ENCODE measurements at regions not wholly inside any gene's neighbourhood (a gene's known extent, or its start where the extent isn't known, plus 50 kb on each side); places are given as distances from the start of the nearest gene placed in this dataset.

DNA sequence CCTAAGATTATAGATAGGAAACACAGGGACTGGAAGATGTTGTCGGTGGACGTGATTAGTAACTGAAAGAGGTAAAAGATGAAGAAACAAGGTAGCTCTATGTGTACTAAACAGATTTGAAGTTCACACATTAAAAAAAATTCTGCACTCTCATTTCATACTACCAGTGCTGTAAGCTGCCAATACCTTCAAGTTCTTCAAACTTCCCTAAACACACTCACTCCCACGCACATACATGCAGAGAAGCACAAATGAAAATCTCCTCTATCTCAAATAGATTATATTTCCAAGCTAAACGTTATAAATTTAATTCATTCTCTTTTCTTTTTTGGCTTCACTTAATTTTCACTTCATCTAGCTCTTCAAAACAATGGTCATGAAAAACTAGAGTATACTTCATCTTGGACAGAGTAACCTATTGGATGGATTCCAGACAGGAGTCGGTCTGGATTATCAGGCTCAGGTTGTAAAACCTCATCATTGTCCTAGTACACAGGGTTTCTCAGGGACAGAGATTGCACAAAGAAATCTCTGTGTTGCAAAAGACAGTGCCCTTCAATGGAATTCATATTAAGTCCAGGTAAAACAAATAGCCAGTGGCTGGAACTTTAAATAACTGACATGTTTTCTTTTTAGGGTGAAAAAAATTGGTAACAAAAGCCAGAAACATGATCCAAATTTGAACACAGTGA is 408.1 kb upstream of the ZNF385D start:
- no peak overlapping the region for H3K27ac Mint-ChIP-seq (ENCODE audit: unreplicated experiment)
- H3K4me3 Mint-ChIP-seq (ENCODE audit: unreplicated experiment), result no peak overlapping the region
- no peak for DNase-seq (ENCODE audit: low spot score)
- no peaks in the 10 kb centered on the region for H3K9me3 Mint-ChIP-seq (ENCODE audit: unreplicated experiment)
- H3K36me3 Mint-ChIP-seq (ENCODE audit: low read depth, unreplicated experiment), result no peaks in the 10 kb centered on the region
- TF ChIP-seq, protein P1, sequence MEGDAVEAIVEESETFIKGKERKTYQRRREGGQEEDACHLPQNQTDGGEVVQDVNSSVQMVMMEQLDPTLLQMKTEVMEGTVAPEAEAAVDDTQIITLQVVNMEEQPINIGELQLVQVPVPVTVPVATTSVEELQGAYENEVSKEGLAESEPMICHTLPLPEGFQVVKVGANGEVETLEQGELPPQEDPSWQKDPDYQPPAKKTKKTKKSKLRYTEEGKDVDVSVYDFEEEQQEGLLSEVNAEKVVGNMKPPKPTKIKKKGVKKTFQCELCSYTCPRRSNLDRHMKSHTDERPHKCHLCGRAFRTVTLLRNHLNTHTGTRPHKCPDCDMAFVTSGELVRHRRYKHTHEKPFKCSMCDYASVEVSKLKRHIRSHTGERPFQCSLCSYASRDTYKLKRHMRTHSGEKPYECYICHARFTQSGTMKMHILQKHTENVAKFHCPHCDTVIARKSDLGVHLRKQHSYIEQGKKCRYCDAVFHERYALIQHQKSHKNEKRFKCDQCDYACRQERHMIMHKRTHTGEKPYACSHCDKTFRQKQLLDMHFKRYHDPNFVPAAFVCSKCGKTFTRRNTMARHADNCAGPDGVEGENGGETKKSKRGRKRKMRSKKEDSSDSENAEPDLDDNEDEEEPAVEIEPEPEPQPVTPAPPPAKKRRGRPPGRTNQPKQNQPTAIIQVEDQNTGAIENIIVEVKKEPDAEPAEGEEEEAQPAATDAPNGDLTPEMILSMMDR (IDR thresholded peaks at IDR 0.05; ENCODE audit: unreplicated experiment), result no peak
- H3K27me3 Mint-ChIP-seq (ENCODE audit: unreplicated experiment), result no peaks in the 10 kb centered on the region
- peaks cover 2% of the 10 kb centered on the region for H3K4me1 Mint-ChIP-seq (ENCODE audit: unreplicated experiment)

DNA sequence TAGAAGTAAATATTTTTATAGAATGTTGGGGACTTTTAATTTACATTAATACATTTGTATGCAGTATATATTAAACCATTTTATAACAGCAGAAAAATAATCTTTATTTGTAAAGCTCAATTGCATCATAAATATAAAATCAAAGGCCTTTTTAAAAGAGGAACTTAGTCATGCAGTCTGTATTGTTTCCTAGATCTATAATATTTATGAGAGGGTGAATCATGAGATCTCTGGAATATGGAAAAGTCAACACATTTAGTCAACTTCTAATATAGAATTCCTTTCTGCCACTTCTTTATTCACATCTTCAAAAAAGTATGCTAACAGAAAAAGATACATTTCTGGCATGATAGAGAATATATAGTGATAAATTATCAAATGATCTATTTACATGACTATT is 410.3 kb upstream of the ZNF385D start:
- TF ChIP-seq, protein P1 (IDR thresholded peaks at IDR 0.05; ENCODE audit: unreplicated experiment), result no peak
- H3K27ac Mint-ChIP-seq (ENCODE audit: unreplicated experiment), result no peak overlapping the region
- H3K9me3 Mint-ChIP-seq (ENCODE audit: unreplicated experiment), result no peaks in the 10 kb centered on the region
- H3K36me3 Mint-ChIP-seq (ENCODE audit: low read depth, unreplicated experiment), result no peaks in the 10 kb centered on the region
- DNase-seq (ENCODE audit: low spot score), result no peak
- no peak overlapping the region for H3K4me3 Mint-ChIP-seq (ENCODE audit: unreplicated experiment)
- H3K27me3 Mint-ChIP-seq (ENCODE audit: unreplicated experiment), result no peaks in the 10 kb centered on the region
- peaks cover 2% of the 10 kb centered on the region for H3K4me1 Mint-ChIP-seq (ENCODE audit: unreplicated experiment)

DNA sequence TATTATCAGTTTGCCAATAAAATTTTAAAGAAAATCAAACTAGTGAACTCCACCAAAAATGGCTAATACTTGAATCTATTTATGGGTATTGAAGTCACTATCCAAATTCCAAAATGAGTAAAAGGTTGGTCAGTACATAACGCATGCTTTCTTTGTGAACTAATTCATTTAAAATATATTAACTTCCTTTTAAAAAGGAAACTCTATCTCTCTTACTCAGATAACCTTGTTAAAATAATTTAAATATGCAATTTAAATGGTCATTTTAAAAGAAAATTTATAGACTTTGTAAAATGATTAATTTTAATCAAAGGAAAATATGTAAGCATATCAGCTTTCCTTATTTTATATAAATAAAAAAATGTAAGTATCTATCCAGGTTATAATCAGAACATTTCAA is 419.4 kb upstream of the ZNF385D start:
- DNase-seq (ENCODE audit: low spot score), result no peak
- no peak overlapping the region for H3K27ac Mint-ChIP-seq (ENCODE audit: unreplicated experiment)
- TF ChIP-seq, protein P1 (IDR thresholded peaks at IDR 0.05; ENCODE audit: unreplicated experiment), result no peak
- no peaks in the 10 kb centered on the region for H3K4me1 Mint-ChIP-seq (ENCODE audit: unreplicated experiment)
- no peaks in the 10 kb centered on the region for H3K36me3 Mint-ChIP-seq (ENCODE audit: low read depth, unreplicated experiment)
- no peaks in the 10 kb centered on the region for H3K9me3 Mint-ChIP-seq (ENCODE audit: unreplicated experiment)
- no peak overlapping the region for H3K4me3 Mint-ChIP-seq (ENCODE audit: unreplicated experiment)
- H3K27me3 Mint-ChIP-seq (ENCODE audit: unreplicated experiment), result no peaks in the 10 kb centered on the region

DNA sequence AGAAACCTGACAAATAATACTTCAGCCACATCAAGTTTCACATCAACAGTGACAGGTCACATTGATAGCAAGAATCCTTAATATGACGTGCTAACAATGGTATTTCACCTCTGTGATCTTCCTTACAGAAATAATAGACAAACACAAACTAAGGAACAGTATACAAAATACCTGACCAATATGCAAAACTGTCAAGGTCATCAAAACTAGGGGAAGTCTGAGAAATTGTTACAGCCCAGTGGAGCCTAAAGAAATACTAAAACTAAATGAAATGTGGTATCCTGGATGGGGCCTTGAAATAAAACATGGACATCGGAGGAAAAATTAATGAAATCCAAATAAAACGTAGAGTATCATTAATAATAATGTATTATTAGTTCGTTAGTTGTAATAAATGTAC is 422.0 kb upstream of the ZNF385D start:
- TF ChIP-seq, protein P1 (IDR thresholded peaks at IDR 0.05; ENCODE audit: unreplicated experiment), result no peak
- H3K27me3 Mint-ChIP-seq (ENCODE audit: unreplicated experiment), result no peaks in the 10 kb centered on the region
- DNase-seq (ENCODE audit: low spot score), result no peak
- H3K36me3 Mint-ChIP-seq (ENCODE audit: low read depth, unreplicated experiment), result no peaks in the 10 kb centered on the region
- H3K4me3 Mint-ChIP-seq (ENCODE audit: unreplicated experiment), result no peak overlapping the region
- H3K9me3 Mint-ChIP-seq (ENCODE audit: unreplicated experiment), result no peaks in the 10 kb centered on the region
- H3K27ac Mint-ChIP-seq (ENCODE audit: unreplicated experiment), result no peak overlapping the region
- no peaks in the 10 kb centered on the region for H3K4me1 Mint-ChIP-seq (ENCODE audit: unreplicated experiment)

DNA sequence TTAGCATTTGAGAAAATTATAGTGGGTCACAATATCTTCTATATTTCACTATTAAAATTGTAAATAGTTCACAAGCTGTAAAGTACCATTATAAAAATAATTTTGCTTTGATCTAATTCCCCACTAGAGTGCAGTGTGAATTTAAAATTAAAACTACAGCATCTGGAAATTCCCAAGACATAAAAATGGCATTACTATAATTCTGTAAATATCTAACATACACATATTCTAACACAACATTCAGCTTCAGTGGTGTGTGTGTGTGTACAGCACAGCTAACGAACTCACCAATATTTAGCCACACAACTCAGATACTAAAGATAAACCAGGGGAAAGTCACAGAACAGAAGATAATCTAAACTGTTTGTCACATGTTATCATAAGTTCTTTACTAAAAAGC is 424.9 kb upstream of the ZNF385D start:
- H3K27ac Mint-ChIP-seq (ENCODE audit: unreplicated experiment), result no peak overlapping the region
- H3K9me3 Mint-ChIP-seq (ENCODE audit: unreplicated experiment), result no peaks in the 10 kb centered on the region
- no peaks in the 10 kb centered on the region for H3K27me3 Mint-ChIP-seq (ENCODE audit: unreplicated experiment)
- H3K36me3 Mint-ChIP-seq (ENCODE audit: low read depth, unreplicated experiment), result no peaks in the 10 kb centered on the region
- TF ChIP-seq, protein P1 (IDR thresholded peaks at IDR 0.05; ENCODE audit: unreplicated experiment), result no peak
- no peak for DNase-seq (ENCODE audit: low spot score)
- H3K4me1 Mint-ChIP-seq (ENCODE audit: unreplicated experiment), result no peaks in the 10 kb centered on the region
- H3K4me3 Mint-ChIP-seq (ENCODE audit: unreplicated experiment), result no peak overlapping the region

All from endothelial cell (in vitro differentiated cells).